ENCODE measurements at regions not wholly inside any gene's neighbourhood (a gene's known extent, or its start where the extent isn't known, plus 50 kb on each side); places are given as distances from the start of the nearest gene placed in this dataset.

- H3K27me3 ChIP-seq = no peaks in the 10 kb centered on the region
- no peak for ATAC-seq
- no peak overlapping the region for H3K4me3 ChIP-seq
- 57 to 62% methylated on average over 6 to 7 of the region's 7 CpGs for WGBS, 2 donors (ENCODE audit: low coverage in 1 of 2)
- H3K27ac ChIP-seq = no peak overlapping the region
- no peaks in the 10 kb centered on the region for H3K36me3 ChIP-seq
- H3K4me1 ChIP-seq = peaks cover 0 to 11% (median 0%) of the 10 kb centered on the region in 3 donors
- TF ChIP-seq POLR2AphosphoS5 (IDR thresholded peaks at IDR 0.05) = no peak
- no peak for TF ChIP-seq EP300 (IDR thresholded peaks at IDR 0.05)
- TF ChIP-seq CTCF (IDR thresholded peaks at IDR 0.05) = no peak
- no peak for TF ChIP-seq POLR2A (IDR thresholded peaks at IDR 0.05)
- H3K9me3 ChIP-seq = peaks cover 0 to 15% (median 0%) of the 10 kb centered on the region in 3 donors
Observed at GRCh38 chr7:20064974-20065862, 152.0 kb downstream of the MACC1 start.

- Histone ChIP-seq H3K4me3 (no peak overlapping the region), H3K27ac (no peak overlapping the region), H3K36me3 (no peaks in the 10 kb centered on the region), H3K27me3 (no peaks in the 10 kb centered on the region), H3K9me3 (peaks cover 0 to 15% (median 0%) of the 10 kb centered on the region in 3 donors), H3K4me1 (peaks cover 0 to 11% (median 0%) of the 10 kb centered on the region in 3 donors)
- 70 to 89% methylated on average over 5 of the region's 5 CpGs for WGBS, 2 donors (ENCODE audit: low coverage in 1 of 2)
- no peak for TF ChIP-seq POLR2AphosphoS5 (IDR thresholded peaks at IDR 0.05)
- TF ChIP-seq POLR2A (IDR thresholded peaks at IDR 0.05) = no peak
- no peak for TF ChIP-seq EP300 (IDR thresholded peaks at IDR 0.05)
- no peak for TF ChIP-seq CTCF (IDR thresholded peaks at IDR 0.05)
- ATAC-seq = no peak
Observed at GRCh38 chr7:20064181-20064970, 152.8 kb downstream of the MACC1 start.

GRCh38 chr7:20063644-20064043, 153.5 kb downstream of the MACC1 start:
- no peak for ATAC-seq
- no peak overlapping the region for H3K27ac ChIP-seq
- H3K4me1 ChIP-seq = peaks cover 0 to 11% (median 0%) of the 10 kb centered on the region in 3 donors
- 59 to 75% methylated on average over 3 of the region's 3 CpGs for WGBS, 2 donors (ENCODE audit: low coverage in 1 of 2)
- no peak for TF ChIP-seq EP300 (IDR thresholded peaks at IDR 0.05)
- no peak for TF ChIP-seq POLR2AphosphoS5 (IDR thresholded peaks at IDR 0.05)
- no peak for TF ChIP-seq CTCF (IDR thresholded peaks at IDR 0.05)
- TF ChIP-seq POLR2A (IDR thresholded peaks at IDR 0.05) = no peak
- H3K36me3 ChIP-seq = no peaks in the 10 kb centered on the region
- H3K27me3 ChIP-seq = no peaks in the 10 kb centered on the region
- no peak overlapping the region for H3K4me3 ChIP-seq
- H3K9me3 ChIP-seq = peaks cover 0 to 15% (median 0%) of the 10 kb centered on the region in 3 donors

GRCh38 chr7:20062932-20063331, 154.3 kb downstream of the MACC1 start:
- Histone ChIP-seq H3K9me3 (peaks cover 0 to 10% (median 0%) of the 10 kb centered on the region in 3 donors), H3K36me3 (no peaks in the 10 kb centered on the region), H3K27ac (no peak overlapping the region), H3K4me1 (peaks cover 0 to 11% (median 0%) of the 10 kb centered on the region in 3 donors), H3K27me3 (no peaks in the 10 kb centered on the region), H3K4me3 (no peak overlapping the region)
- WGBS, 2 donors (ENCODE audit: low coverage in 1 of 2) = 86 to 88% methylated on average over 1 of the region's 1 CpG
- ATAC-seq = no peak
- no peak for TF ChIP-seq CTCF (IDR thresholded peaks at IDR 0.05)
- no peak for TF ChIP-seq EP300 (IDR thresholded peaks at IDR 0.05)
- no peak for TF ChIP-seq POLR2AphosphoS5 (IDR thresholded peaks at IDR 0.05)
- TF ChIP-seq POLR2A (IDR thresholded peaks at IDR 0.05) = no peak

Measured in gastroesophageal sphincter (tissue), 4 donors.